GM10266 (cell line): ENCODE measurements at regions not wholly inside any gene's neighbourhood (a gene's known extent, or its start where the extent isn't known, plus 50 kb on each side); places are given as distances from the start of the nearest gene placed in this dataset.
"Not testable (repeated sequence)": the region's sequence is repeated elsewhere in the genome, so short reads cannot be mapped to it uniquely, and the experiment has no call there.

Source experiments
- DNase-seq: peaks from one replicate; pipeline ENCODE4 v3.0.0; 2012; ENCODE audit errors: extremely low spot score
- CTCF ChIP-seq: IDR thresholded peaks from 2 replicates; pipeline ENCODE4 v1.5.1; 2012; ENCODE audit warnings: mild to moderate bottlenecking, low read depth; ENCODE audit not compliant: control insufficient read depth, insufficient read depth; ENCODE audit errors: missing control alignments

DNA sequence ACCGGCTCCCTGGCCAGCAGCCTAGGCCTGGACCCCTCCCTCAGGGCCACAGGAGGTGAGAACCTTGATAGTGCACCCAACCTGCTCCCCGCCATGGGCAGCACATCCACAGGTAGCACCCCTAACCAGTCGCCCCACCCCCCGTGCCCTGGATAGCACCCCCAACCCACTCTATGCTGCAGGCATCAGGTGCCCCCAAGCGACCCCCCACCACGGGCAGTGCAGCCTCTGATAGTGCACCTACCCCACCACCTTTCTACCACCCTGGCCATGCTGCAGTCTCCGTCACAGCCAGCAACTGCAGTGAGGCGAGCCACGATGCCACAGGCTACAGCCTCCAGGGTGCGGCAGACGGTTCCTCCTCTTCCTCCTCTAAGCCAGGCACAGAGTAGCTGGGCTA lies 55.6 kb downstream of the SOWAHC start:
- no peak for TF ChIP-seq CTCF
- DNase-seq: no peak

DNA sequence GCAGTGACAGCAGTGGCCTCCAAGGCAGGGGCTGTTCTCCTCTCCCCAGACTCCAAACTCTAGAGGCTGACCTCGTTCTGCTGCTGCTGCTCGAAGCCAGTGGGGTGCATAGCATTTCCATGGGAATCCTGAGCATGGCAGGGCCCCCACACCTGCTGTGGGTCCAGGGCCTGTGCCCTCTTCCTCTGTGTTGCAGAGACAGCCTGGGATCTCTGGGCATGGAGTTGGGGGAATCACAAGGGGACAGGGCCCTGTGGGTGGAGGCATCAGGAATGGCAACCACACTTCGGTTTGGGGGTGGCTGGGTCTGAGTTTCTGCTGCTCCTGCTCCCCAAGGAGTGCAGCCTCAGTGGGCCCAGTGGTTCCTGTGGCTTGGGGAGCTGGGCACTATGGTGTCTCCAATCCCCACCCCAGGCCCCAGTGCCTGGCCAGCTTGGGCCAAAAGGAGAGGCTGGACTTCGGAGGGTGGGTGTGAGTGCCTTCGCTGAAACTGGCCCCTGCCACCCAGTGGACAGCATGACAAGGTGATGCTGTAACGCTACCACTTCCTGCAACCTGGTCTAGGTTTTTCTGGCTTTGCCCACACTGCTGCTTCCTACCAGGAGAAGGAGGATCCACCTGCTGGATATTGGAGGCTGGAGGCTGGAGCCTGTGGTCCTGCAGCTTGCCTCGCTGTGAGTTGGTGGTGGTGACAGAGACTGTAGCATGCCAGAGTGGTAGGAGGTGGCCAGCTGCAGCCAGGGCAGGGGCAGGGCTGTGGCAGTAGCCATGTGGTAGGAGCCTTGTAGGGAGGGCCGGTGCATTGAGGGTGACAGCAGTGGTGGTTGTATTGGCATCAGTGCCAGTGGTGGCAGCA lies 56.6 kb downstream of the SOWAHC start:
- TF ChIP-seq CTCF: no peak
- no peak for DNase-seq

GRCh38 chr2:109674894-109675534 lies 60.9 kb downstream of the SOWAHC start:
- no peak for DNase-seq
- no peak for TF ChIP-seq CTCF

- no peak for DNase-seq
- TF ChIP-seq CTCF: no peak
These were observed 61.6 kb downstream of the SOWAHC start for GRCh38 chr2:109675666-109676345.

- no peak for TF ChIP-seq CTCF
- DNase-seq: no peak
These were observed 62.3 kb downstream of the SOWAHC start for GRCh38 chr2:109676346-109676902.

DNA sequence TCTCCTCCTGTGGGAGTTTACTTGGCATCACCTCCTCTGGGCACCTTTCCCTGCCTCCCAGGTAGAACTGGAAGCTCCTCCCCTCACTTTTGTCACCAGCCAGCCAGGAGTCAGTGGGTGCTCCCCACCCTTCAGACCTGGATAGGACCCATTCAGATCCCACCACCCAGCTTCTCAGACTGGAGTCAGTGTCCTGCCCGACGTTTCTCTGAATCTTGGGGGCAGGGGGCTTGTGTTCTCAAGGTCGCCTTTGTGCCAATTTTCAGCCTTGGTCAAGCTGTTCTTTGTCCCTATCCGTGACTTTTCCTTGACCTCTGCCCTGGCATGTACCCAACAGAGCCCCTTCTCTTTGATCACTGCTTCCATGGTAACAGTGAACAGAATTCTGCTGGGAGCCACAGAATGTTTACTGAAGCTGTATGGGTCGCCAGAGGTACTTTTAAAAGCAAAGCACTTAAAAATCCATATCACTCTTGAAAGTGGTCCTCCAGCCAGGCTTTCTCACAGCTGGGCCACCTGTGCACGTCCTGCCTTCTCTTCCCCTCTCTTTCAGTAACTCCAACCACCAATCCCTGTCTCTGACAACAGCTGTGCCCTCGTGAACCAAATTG lies 63.1 kb downstream of the SOWAHC start:
- not testable (repeated sequence) for DNase-seq

GRCh38 chr2:109677835-109678580 lies 63.8 kb downstream of the SOWAHC start:
- no peak for DNase-seq
- TF ChIP-seq CTCF: no peak

DNA sequence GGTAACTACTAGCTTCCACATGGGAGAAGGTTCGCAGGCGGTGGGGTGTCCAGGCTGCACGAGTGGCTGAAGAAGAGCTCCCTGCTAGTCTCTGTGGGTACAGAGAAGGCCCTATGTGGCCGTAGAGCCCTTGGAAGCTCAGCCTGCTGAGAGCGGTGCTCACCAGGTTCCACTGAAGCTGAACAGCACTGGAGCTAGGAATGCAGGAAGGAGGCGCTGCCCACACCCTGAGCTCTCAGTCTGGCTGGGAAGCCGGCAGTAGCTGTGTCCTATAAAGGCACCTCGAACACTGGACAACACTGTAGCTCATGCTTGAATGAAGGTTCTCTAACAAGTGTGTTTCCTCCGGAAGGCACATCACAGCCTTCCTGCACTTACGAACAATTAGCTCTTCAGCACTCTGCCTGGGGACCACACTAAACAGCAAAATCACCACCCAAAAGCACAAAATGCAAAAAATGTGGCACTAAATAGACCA lies 64.6 kb downstream of the SOWAHC start:
- DNase-seq: not testable (repeated sequence)
